Hepatocyte (in vitro differentiated cells): ENCODE measurements at regions not wholly inside any gene's neighbourhood (a gene's known extent, or its start where the extent isn't known, plus 50 kb on each side); places are given as distances from the start of the nearest gene placed in this dataset.
"Not testable (repeated sequence)": the region's sequence is repeated elsewhere in the genome, so short reads cannot be mapped to it uniquely, and the experiment has no call there.

Source experiments
- EZH2 ChIP-seq: fragments of 200-600 bp; sonication (generic); IDR thresholded peaks from 2 replicates; pipeline ENCODE4 v1.6.1; 2016; ENCODE audit warnings: antibody characterized with exemption, mild to moderate bottlenecking, borderline replicate concordance
- EZH2phosphoT487 ChIP-seq: fragments of 200-600 bp; sonication (generic); IDR thresholded peaks from one replicate; pipeline ENCODE4 v1.6.1; 2018; ENCODE audit warnings: antibody characterized with exemption, mild to moderate bottlenecking, low read depth, moderate library complexity; ENCODE audit not compliant: unreplicated experiment, severe bottlenecking
- TF ChIP-seq, protein P1 (sequence below): fragments of 200-600 bp; sonication (generic); IDR thresholded peaks from 2 replicates; pipeline ENCODE4 v1.5.1; 2016; ENCODE audit warnings: antibody characterized with exemption, mild to moderate bottlenecking; ENCODE audit not compliant: poor library complexity

GRCh38 chr1:143863901-143864520 is 107.8 kb downstream of the FAM72C start:
- TF ChIP-seq, protein P1, sequence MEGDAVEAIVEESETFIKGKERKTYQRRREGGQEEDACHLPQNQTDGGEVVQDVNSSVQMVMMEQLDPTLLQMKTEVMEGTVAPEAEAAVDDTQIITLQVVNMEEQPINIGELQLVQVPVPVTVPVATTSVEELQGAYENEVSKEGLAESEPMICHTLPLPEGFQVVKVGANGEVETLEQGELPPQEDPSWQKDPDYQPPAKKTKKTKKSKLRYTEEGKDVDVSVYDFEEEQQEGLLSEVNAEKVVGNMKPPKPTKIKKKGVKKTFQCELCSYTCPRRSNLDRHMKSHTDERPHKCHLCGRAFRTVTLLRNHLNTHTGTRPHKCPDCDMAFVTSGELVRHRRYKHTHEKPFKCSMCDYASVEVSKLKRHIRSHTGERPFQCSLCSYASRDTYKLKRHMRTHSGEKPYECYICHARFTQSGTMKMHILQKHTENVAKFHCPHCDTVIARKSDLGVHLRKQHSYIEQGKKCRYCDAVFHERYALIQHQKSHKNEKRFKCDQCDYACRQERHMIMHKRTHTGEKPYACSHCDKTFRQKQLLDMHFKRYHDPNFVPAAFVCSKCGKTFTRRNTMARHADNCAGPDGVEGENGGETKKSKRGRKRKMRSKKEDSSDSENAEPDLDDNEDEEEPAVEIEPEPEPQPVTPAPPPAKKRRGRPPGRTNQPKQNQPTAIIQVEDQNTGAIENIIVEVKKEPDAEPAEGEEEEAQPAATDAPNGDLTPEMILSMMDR: not testable (repeated sequence)
- not testable (repeated sequence) for TF ChIP-seq EZH2, EZH2phosphoT487
